Ovary (tissue), 7 donors: ENCODE measurements at regions not wholly inside any gene's neighbourhood (a gene's known extent, or its start where the extent isn't known, plus 50 kb on each side); places are given as distances from the start of the nearest gene placed in this dataset.

Source experiments
- DNase-seq, 5 donors: peaks; one replicate each; pipeline ENCODE4 v3.0.0-alpha.2; 2019 to 2020
- H3K27ac ChIP-seq, 2 donors: fragments of 200-600 bp; one replicate each; pipeline versions ENCODE4 v1.5.1 to v1.8.0; 2019 to 2022
- H3K27me3 ChIP-seq: fragments of 200-600 bp; one replicate; pipeline ENCODE4 v1.8.0; 2022
- H3K36me3 ChIP-seq: fragments of 200-600 bp; sonication (generic); one replicate; pipeline ENCODE4 v1.5.1; 2019
- H3K4me1 ChIP-seq: one replicate; pipeline ENCODE4 v1.8.1; 2013; ENCODE audit warnings: mild to moderate bottlenecking, moderate library complexity; ENCODE audit not compliant: insufficient read depth
- H3K4me3 ChIP-seq: fragments of 200-600 bp; sonication (generic); one replicate; pipeline ENCODE4 v1.5.1; 2017
- H3K9me3 ChIP-seq, 2 donors: fragments of 200-600 bp in 1 of 2; sonication (generic) in 1 of 2; one replicate each; pipeline versions ENCODE4 v1.5.1 to v1.8.1; 2013 to 2019; ENCODE audit warnings: mild to moderate bottlenecking in 1 of 2, moderate library complexity in 1 of 2
- EP300 ChIP-seq: sonication (generic); formaldehyde crosslinking; IDR thresholded peaks from one replicate; pipeline ENCODE4 v1.6.1; 2017; ENCODE audit warnings: antibody characterized with exemption
- POLR2A ChIP-seq: fragments of 450-650 bp; IDR thresholded peaks from one replicate; pipeline ENCODE4 v1.6.1; 2017; ENCODE audit warnings: antibody characterized with exemption, mild to moderate bottlenecking, moderate library complexity
- WGBS, 3 donors: extraction: QIAGEN DNeasy Blood & Tissue Kit in 1 of 3; methylation state at CpG; one replicate each; pipeline versions ENCODE4 v1.1.5 to v1.1.7; 2013 to 2017; 5-methylcytosine and 5-hydroxymethylcytosine counted together
- intact Hi-C, 4 donors: fragments of 100-400 bp; cut with DNase I; formaldehyde crosslinking; loops; one replicate each; pipeline versions ENCODE4 v1.11.0 to v1.15.1; 2022 to 2023
- TF ChIP-seq, protein P1 (sequence below), 3 donors: fragments of 450-650 bp in 2 of 3; fragments of 200-600 bp in 1 of 3; IDR thresholded peaks; one replicate each; pipeline versions ENCODE4 v1.5.1 to v1.8.0; 2016 to 2022; ENCODE audit warnings: antibody characterized with exemption in 3 of 3, mild to moderate bottlenecking in 1 of 3
- donor health status: DM: no; HTN: no; CAD: no; lungs with moderate emphysema.
- donor health status: DM: no; HTN: no; CAD: no.
- donor health status: Bipolar disorder and iron deficiency.
- donor health status: DM: no; HTN: no; CAD: no.
- donor health status: DM: yes; HTN: yes; CAD: no.

DNA sequence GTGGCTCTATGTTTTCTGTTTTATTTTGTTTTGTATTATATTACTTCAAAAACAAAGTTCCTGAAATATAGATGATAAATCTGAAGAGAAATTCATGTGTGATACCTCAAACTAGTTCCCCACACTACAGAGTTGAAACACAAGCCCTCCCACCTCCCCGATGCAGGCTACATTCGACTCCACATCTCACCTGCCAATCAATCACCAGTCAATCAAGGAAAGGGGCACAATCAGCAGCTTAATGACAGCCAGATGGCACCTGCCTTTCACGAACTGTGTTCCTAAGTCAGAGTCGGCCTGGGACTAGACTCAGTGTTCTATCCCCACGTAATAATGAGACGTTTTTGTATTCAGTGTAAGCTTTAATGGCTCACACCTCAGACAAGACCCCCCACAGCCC lies 313.4 kb downstream of the SPATA17 start:
- no peak for DNase-seq
- no peak overlapping the region for H3K4me3 ChIP-seq
- H3K4me1 ChIP-seq = no peaks in the 10 kb centered on the region
- H3K27ac ChIP-seq = no peak overlapping the region
- 56 to 72% (median 72%) methylated on average over 6 of the region's 6 CpGs for WGBS, 3 donors
- H3K9me3 ChIP-seq = no peaks in the 10 kb centered on the region
- H3K27me3 ChIP-seq = no peaks in the 10 kb centered on the region
- intact Hi-C loops = no loop called here
- no peaks in the 10 kb centered on the region for H3K36me3 ChIP-seq
- TF ChIP-seq, protein P1, sequence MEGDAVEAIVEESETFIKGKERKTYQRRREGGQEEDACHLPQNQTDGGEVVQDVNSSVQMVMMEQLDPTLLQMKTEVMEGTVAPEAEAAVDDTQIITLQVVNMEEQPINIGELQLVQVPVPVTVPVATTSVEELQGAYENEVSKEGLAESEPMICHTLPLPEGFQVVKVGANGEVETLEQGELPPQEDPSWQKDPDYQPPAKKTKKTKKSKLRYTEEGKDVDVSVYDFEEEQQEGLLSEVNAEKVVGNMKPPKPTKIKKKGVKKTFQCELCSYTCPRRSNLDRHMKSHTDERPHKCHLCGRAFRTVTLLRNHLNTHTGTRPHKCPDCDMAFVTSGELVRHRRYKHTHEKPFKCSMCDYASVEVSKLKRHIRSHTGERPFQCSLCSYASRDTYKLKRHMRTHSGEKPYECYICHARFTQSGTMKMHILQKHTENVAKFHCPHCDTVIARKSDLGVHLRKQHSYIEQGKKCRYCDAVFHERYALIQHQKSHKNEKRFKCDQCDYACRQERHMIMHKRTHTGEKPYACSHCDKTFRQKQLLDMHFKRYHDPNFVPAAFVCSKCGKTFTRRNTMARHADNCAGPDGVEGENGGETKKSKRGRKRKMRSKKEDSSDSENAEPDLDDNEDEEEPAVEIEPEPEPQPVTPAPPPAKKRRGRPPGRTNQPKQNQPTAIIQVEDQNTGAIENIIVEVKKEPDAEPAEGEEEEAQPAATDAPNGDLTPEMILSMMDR (IDR thresholded peaks at IDR 0.05) = no peak
- no peak for TF ChIP-seq POLR2A
- TF ChIP-seq EP300 = no peak

DNA sequence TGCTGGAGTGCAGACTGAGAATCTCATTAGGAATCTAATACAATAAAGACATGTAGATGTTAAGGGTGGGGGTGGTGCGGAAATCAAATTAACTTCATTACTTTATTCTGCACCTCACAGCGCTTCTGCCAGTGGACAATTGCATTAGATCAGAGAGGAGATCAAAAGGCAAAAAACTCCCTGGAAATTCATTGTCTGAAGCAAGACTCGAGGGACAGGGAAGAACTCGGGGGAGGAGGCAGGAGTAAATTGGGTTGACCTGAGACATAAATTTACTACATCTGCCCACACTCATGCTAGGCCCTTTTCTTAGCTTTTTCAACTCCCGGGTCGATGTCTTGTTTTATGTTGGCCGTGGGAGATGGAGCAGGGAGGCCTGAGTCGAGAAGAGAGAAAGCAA lies 315.4 kb downstream of the SPATA17 start:
- H3K9me3 ChIP-seq = no peaks in the 10 kb centered on the region
- H3K4me3 ChIP-seq = no peak overlapping the region
- H3K27me3 ChIP-seq = no peaks in the 10 kb centered on the region
- H3K27ac ChIP-seq = no peak overlapping the region
- WGBS, 3 donors = 15 to 22% (median 17%) methylated on average over 8 of the region's 8 CpGs
- TF ChIP-seq, protein P1 (IDR thresholded peaks at IDR 0.05) = no peak
- TF ChIP-seq POLR2A (no peak), EP300 (no peak)
- H3K4me1 ChIP-seq = no peaks in the 10 kb centered on the region
- H3K36me3 ChIP-seq = no peaks in the 10 kb centered on the region
- no peak for DNase-seq
- intact Hi-C loops = no loop called here

DNA sequence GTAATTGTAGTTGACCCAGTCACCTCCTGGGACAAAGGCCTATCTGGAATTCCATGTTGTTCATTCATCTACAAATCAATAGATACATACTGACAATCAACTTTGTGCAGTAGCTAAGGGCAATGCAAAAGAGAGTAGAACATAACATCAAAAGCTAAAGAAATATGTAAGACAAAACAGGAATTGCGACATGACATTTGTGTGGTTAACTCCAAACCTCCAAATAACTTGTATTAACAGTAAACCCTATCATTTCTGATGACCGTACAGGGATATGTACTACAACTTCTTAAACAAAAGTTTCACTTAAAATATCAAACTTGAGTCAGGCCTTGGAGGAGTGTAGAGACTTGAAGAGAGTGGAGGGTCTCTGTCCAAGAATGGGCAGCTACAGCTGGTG lies 317.6 kb downstream of the SPATA17 start:
- 42 to 44% (median 44%) methylated on average over 2 of the region's 2 CpGs for WGBS, 3 donors
- intact Hi-C loops = no loop called here
- Histone ChIP-seq H3K4me3 (no peak overlapping the region), H3K9me3 (no peaks in the 10 kb centered on the region), H3K4me1 (no peaks in the 10 kb centered on the region), H3K36me3 (no peaks in the 10 kb centered on the region), H3K27ac (no peak overlapping the region), H3K27me3 (no peaks in the 10 kb centered on the region)
- DNase-seq = no peak
- no peak for TF ChIP-seq POLR2A
- no peak for TF ChIP-seq EP300
- TF ChIP-seq, protein P1 (IDR thresholded peaks at IDR 0.05) = no peak

DNA sequence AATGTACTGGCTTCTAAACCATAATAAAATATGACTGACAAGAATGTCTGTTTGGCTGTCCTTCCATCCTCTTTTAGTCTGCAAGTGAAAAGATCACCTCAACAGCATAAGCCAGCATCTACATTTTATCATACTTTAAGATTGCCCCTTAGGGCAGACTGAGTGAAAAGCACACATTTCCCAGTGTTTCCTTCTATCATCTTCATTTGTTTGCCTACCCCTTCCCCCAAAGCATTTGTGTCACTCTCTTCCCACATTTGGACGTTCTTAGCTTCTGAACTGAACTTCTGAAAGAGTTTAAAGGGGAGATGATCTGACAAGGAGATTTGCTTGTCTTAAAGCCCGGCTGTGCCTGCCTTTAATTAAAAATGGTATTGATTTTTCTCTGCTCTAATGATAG lies 322.2 kb downstream of the SPATA17 start:
- DNase-seq = no peak
- no peak overlapping the region for H3K27ac ChIP-seq
- no peaks in the 10 kb centered on the region for H3K9me3 ChIP-seq
- H3K27me3 ChIP-seq = no peaks in the 10 kb centered on the region
- WGBS, 3 donors = 36 to 47% (median 42%) methylated on average over 2 of the region's 2 CpGs
- no peak for TF ChIP-seq EP300
- TF ChIP-seq POLR2A = no peak
- TF ChIP-seq, protein P1 (IDR thresholded peaks at IDR 0.05) = no peak
- no peaks in the 10 kb centered on the region for H3K36me3 ChIP-seq
- intact Hi-C loops = no loop called here
- no peak overlapping the region for H3K4me3 ChIP-seq
- no peaks in the 10 kb centered on the region for H3K4me1 ChIP-seq

DNA sequence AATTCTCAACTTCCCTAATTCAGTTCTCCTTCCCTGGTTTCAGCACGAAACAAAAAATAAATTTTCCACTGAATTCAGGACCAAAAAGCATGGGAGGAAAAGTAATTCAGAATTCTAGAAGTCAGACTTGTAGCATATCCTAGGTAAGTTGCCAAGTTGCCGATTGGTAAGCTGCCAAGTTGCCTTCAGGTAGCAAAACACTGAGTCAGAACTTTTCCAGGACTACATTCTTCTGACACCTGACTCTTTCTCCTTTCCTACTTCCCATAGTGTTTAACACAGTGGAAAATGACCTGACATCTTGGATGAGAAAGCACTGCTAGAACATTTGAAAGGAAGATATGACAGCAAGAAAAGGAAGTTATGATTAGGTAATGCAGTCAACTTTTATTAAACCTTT lies 322.8 kb downstream of the SPATA17 start:
- no peak for DNase-seq
- intact Hi-C loops = no loop called here
- Histone ChIP-seq H3K9me3 (no peaks in the 10 kb centered on the region), H3K36me3 (no peaks in the 10 kb centered on the region), H3K27ac (no peak overlapping the region), H3K4me3 (no peak overlapping the region), H3K4me1 (no peaks in the 10 kb centered on the region), H3K27me3 (no peaks in the 10 kb centered on the region)
- TF ChIP-seq POLR2A = no peak
- TF ChIP-seq, protein P1 (IDR thresholded peaks at IDR 0.05) = no peak
- TF ChIP-seq EP300 = no peak
- 64 to 72% (median 72%) methylated on average over 2 of the region's 2 CpGs for WGBS, 3 donors
